ENCODE measurements at regions not wholly inside any gene's neighbourhood (a gene's known extent, or its start where the extent isn't known, plus 50 kb on each side); places are given as distances from the start of the nearest gene placed in this dataset.

DNA sequence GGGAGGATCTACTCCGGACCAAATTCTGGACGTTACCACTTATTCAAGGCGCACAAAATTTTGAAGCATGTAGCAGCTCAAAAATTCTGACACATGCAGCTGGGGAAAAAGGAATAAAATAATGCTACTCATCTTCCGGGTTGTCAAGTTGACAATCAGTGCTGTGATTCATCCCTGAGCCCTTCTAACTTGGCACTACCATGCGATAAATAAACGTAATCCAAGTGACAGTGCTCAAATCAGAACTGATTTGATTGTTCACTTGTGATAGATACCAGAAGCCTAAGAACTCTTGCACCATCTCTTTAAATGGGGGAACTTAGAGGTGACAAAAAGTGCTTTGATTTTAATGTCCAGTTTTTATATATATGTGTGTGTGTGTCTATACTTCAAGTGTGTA, 230.2 kb upstream of the TLE4 start:
- H3K9ac ChIP-seq (ENCODE audit: low read length), result no peak overlapping the region
- H3K27me3 ChIP-seq (ENCODE audit: low read length), result no peaks in the 10 kb centered on the region
- H3K4me3 ChIP-seq (ENCODE audit: insufficient read depth, low read length, poor library complexity, severe bottlenecking), result no peak overlapping the region
- no peaks in the 10 kb centered on the region for H3K9me3 ChIP-seq (ENCODE audit: insufficient read depth, low read length)
- H3K36me3 ChIP-seq (ENCODE audit: low read length), result no peaks in the 10 kb centered on the region
- no peak overlapping the region for H3K4me2 ChIP-seq (ENCODE audit: low read depth, low read length, poor library complexity, severe bottlenecking)
- no peak overlapping the region for H2AFZ ChIP-seq (ENCODE audit: low read depth, low read length, severe bottlenecking)
- no peak overlapping the region for H3K27ac ChIP-seq (ENCODE audit: low read depth, low read length)
- no peaks in the 10 kb centered on the region for H3F3A ChIP-seq (ENCODE audit: insufficient read depth)
- no peaks in the 10 kb centered on the region for H4K20me1 ChIP-seq (ENCODE audit: low read depth, low read length)
- H3K9me2 ChIP-seq (replicated peaks; ENCODE audit: insufficient read depth, low read length), result no peaks in the 10 kb centered on the region
- TF ChIP-seq EZH2phosphoT487 (conservative IDR thresholded peaks at IDR 0.05; ENCODE audit: low read length) (no peak), CTCF (IDR thresholded peaks at IDR 0.05; ENCODE audit: insufficient read depth, low read length, poor library complexity, severe bottlenecking) (no peak)
- H3K79me2 ChIP-seq (ENCODE audit: insufficient read depth, low read length), result no peaks in the 10 kb centered on the region

DNA sequence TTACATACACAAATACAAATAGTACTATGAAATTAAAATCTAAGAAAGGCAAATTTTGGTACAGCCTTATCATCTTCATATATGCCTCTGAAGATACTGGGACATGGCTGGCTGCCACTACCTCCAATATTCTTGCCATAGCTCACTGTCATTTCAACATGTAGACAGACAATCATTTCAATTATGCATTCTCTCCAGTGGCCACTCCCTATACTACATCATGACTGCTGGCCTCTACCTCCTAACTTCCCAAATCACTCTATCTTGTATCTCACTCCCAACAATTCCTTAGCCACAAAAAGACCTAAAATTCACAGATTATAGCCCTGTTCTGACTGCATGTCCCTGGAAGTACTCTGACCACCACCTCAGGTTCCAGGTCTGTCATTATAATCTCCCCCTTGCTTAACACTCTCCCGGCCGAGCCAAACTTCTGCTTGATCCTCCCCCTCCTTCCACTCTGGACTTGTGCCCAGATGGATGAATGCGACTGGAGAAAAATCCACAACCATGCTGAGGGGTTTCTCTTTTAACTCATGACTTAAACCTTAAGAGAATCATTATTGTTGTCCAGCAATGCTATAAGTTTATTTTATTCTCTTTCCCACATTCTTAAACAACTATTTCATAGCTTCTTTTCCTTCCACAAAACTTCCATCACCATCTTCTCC, 225.3 kb upstream of the TLE4 start:
- TF ChIP-seq CTCF (IDR thresholded peaks at IDR 0.05; ENCODE audit: insufficient read depth, low read length, poor library complexity, severe bottlenecking), result no peak
- no peak for TF ChIP-seq EZH2phosphoT487 (conservative IDR thresholded peaks at IDR 0.05; ENCODE audit: low read length)

GRCh38 chr9:79352322-79352721, 219.4 kb upstream of the TLE4 start:
- no peaks in the 10 kb centered on the region for H3K36me3 ChIP-seq (ENCODE audit: low read length)
- H2AFZ ChIP-seq (ENCODE audit: low read depth, low read length, severe bottlenecking), result no peak overlapping the region
- H3K9me3 ChIP-seq (ENCODE audit: insufficient read depth, low read length), result no peaks in the 10 kb centered on the region
- no peak overlapping the region for H3K4me2 ChIP-seq (ENCODE audit: low read depth, low read length, poor library complexity, severe bottlenecking)
- H3K79me2 ChIP-seq (ENCODE audit: insufficient read depth, low read length), result no peaks in the 10 kb centered on the region
- TF ChIP-seq EZH2phosphoT487 (conservative IDR thresholded peaks at IDR 0.05; ENCODE audit: low read length), result no peak
- no peak for TF ChIP-seq CTCF (IDR thresholded peaks at IDR 0.05; ENCODE audit: insufficient read depth, low read length, poor library complexity, severe bottlenecking)
- no peaks in the 10 kb centered on the region for H3K27me3 ChIP-seq (ENCODE audit: low read length)
- no peaks in the 10 kb centered on the region; the same call in 1 of the 2 replicates for H3K9me2 ChIP-seq (replicated peaks; ENCODE audit: insufficient read depth, low read length)
- H3K4me3 ChIP-seq (ENCODE audit: insufficient read depth, low read length, poor library complexity, severe bottlenecking), result no peak overlapping the region
- no peak overlapping the region for H3K27ac ChIP-seq (ENCODE audit: low read depth, low read length)
- H4K20me1 ChIP-seq (ENCODE audit: low read depth, low read length), result no peaks in the 10 kb centered on the region
- no peaks in the 10 kb centered on the region for H3F3A ChIP-seq (ENCODE audit: insufficient read depth)
- no peak overlapping the region for H3K9ac ChIP-seq (ENCODE audit: low read length)

More for the DNA sequence above, 225.3 kb upstream of the TLE4 start:
- Histone ChIP-seq H3K79me2 (ENCODE audit: insufficient read depth, low read length) (no peaks in the 10 kb centered on the region), H2AFZ (ENCODE audit: low read depth, low read length, severe bottlenecking) (no peak overlapping the region), H3K36me3 (ENCODE audit: low read length) (no peaks in the 10 kb centered on the region), H4K20me1 (ENCODE audit: low read depth, low read length) (no peaks in the 10 kb centered on the region), H3K27ac (ENCODE audit: low read depth, low read length) (no peak overlapping the region), H3K4me2 (ENCODE audit: low read depth, low read length, poor library complexity, severe bottlenecking) (no peak overlapping the region), H3K4me3 (ENCODE audit: insufficient read depth, low read length, poor library complexity, severe bottlenecking) (no peak overlapping the region), H3K27me3 (ENCODE audit: low read length) (no peaks in the 10 kb centered on the region), H3F3A (ENCODE audit: insufficient read depth) (no peaks in the 10 kb centered on the region), H3K9me2 (replicated peaks; ENCODE audit: insufficient read depth, low read length) (no peaks in the 10 kb centered on the region; the same call in 1 of the 2 replicates), H3K9me3 (ENCODE audit: insufficient read depth, low read length) (no peaks in the 10 kb centered on the region), H3K9ac (ENCODE audit: low read length) (no peak overlapping the region)
